SK-N-MC (cell line): ENCODE measurements at regions not wholly inside any gene's neighbourhood (a gene's known extent, or its start where the extent isn't known, plus 50 kb on each side); places are given as distances from the start of the nearest gene placed in this dataset.

Experiments used
- EZH2 ChIP-seq: fragments of 200-600 bp; sonication (generic); IDR thresholded peaks from one replicate; pipeline ENCODE4 v1.6.1; 2017; ENCODE audit warnings: antibody characterized with exemption
- POLR2AphosphoS5 ChIP-seq: IDR thresholded peaks from 2 replicates; pipeline ENCODE4 v1.6.1; 2012; ENCODE audit warnings: mild to moderate bottlenecking, low read depth, low read length, borderline replicate concordance

DNA sequence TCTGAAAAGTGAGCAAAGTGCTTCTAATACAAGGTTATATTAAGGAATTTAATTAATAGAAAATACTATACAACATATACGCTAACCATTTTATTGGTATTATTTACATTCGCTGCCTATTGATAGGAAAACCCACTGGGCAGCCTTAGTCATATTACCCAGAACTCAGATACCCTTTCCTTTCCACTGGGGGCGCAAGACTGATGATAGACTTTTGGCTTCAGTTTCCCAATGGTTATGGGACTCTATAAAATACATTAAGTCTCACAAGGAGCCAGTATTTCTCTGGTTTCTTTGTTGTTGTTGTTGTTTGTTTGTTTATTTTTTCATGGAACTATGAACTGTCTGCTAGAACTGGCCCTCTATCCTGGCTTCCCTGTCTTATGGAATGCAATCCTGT, 471.1 kb upstream of the KIRREL3 start:
- TF ChIP-seq POLR2AphosphoS5: no peak
- no peak for TF ChIP-seq EZH2
